ENCODE measurements at regions not wholly inside any gene's neighbourhood (a gene's known extent, or its start where the extent isn't known, plus 50 kb on each side); places are given as distances from the start of the nearest gene placed in this dataset.

- TF ChIP-seq CTCF (IDR thresholded peaks at IDR 0.05) (no peak), POLR2A (IDR thresholded peaks at IDR 0.05) (no peak)
These were observed 561.8 kb upstream of the DAB2 start for GRCh38 chr5:39986614-39987013.

All from testis (tissue), 2 donors.